ENCODE measurements at regions not wholly inside any gene's neighbourhood (a gene's known extent, or its start where the extent isn't known, plus 50 kb on each side); places are given as distances from the start of the nearest gene placed in this dataset.
A peak's percentile ranks its signal among the peaks of the same experiment; 100 is the strongest.

GRCh38 chr6:6895929-6896328 lies 211.8 kb upstream of the RREB1 start:
- no peak for DNase-seq

GRCh38 chr6:6897140-6897539 lies 210.6 kb upstream of the RREB1 start:
- no peak for DNase-seq

- DNase-seq: no peak
Observed at GRCh38 chr6:6900569-6901204, 207.1 kb upstream of the RREB1 start.

GRCh38 chr6:6901205-6901719 lies 206.5 kb upstream of the RREB1 start:
- no peak for DNase-seq

GRCh38 chr6:6901945-6902344 lies 205.8 kb upstream of the RREB1 start:
- no peak for DNase-seq

- no peak for DNase-seq
Observed at GRCh38 chr6:6905961-6906518, 201.7 kb upstream of the RREB1 start.

GRCh38 chr6:6906570-6907213 lies 201.1 kb upstream of the RREB1 start:
- no peak for DNase-seq

GRCh38 chr6:6907286-6907685 lies 200.5 kb upstream of the RREB1 start:
- DNase-seq: no peak

GRCh38 chr6:6908121-6908520 lies 199.6 kb upstream of the RREB1 start:
- no peak for DNase-seq

GRCh38 chr6:6909111-6909510 lies 198.7 kb upstream of the RREB1 start:
- no peak for DNase-seq

- DNase-seq: no peak
Observed at GRCh38 chr6:6910734-6911295, 196.9 kb upstream of the RREB1 start.

GRCh38 chr6:6911391-6911790 lies 196.4 kb upstream of the RREB1 start:
- no peak for DNase-seq

- no peak for DNase-seq
Observed at GRCh38 chr6:6912817-6913744, 194.7 kb upstream of the RREB1 start.

- no peak for DNase-seq
Observed at GRCh38 chr6:6915219-6915618, 192.5 kb upstream of the RREB1 start.

GRCh38 chr6:6915813-6916547 lies 191.8 kb upstream of the RREB1 start:
- no peak for DNase-seq

GRCh38 chr6:6916598-6916997 lies 191.2 kb upstream of the RREB1 start:
- no peak for DNase-seq

GRCh38 chr6:6918216-6918983 lies 189.4 kb upstream of the RREB1 start:
- DNase-seq: peak; percentile 70

- no peak for DNase-seq
Observed at GRCh38 chr6:6919173-6919572, 188.6 kb upstream of the RREB1 start.

- DNase-seq: no peak
Observed at GRCh38 chr6:6920114-6920986, 187.4 kb upstream of the RREB1 start.

GRCh38 chr6:6920987-6921313 lies 186.8 kb upstream of the RREB1 start:
- DNase-seq: no peak

GRCh38 chr6:6922166-6922565 lies 185.6 kb upstream of the RREB1 start:
- DNase-seq: no peak

Data from activated CD4-positive, alpha-beta T cell treated with anti-CD3 and anti-CD28 coated beads, Interleukin-2, Interleukin-6, amounts not matched to agents 100 ng/mL and 50 ng/mL, durations not matched to agents 16 hours and 8 hours (primary cell).